HG02840 (cell line): ENCODE measurements at regions not wholly inside any gene's neighbourhood (a gene's known extent, or its start where the extent isn't known, plus 50 kb on each side); places are given as distances from the start of the nearest gene placed in this dataset.

ENCODE experiments used
- ATAC-seq: cut with Tn5 transposase; IDR thresholded peaks from one replicate; pipeline ENCODE4 v1.9.1; 2021; ENCODE audit warnings: mild to moderate bottlenecking, moderate library complexity, moderate number of reproducible peaks; ENCODE audit not compliant: unreplicated experiment, low FRiP score

DNA sequence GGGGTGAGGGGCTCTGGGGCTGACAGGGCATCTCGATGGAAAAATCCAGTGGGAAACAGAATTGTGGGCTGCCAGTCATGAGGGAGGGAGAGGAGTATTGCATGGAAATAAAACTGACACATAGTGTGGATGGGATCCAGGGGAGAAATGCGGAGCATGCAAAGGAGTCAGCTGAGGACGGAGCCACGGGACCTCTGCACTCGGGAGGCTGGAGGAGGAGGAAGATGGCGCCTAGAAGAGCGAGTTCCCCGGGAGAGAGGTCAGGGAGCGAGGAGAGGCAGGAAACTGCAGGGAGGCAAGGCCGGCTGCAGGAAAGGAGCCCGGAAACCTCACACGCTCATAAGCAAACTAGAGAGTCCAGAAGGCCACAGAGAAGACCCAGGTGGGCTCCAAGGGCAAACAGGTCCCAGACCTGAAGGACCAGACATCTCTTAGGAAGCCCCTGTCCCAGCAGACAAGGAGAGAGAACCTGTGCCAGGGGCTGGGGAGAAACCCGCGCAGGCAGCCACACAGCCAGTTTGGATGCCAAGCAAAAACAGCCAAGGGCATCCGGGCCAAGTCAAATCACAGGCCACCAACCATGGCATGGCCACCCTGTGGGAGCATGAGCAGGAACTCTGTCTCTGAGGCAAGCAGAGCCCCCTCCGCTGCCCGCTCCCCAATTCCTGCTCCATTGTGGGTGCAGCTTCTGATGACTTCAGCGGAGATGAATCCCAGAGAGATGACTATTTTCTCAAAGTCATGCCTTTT is 218.8 kb upstream of the ID2 start:
- ATAC-seq: no peak

- no peak for ATAC-seq
These were observed 216.3 kb upstream of the ID2 start for GRCh38 chr2:8465560-8465959.

- no peak for ATAC-seq
These were observed 212.0 kb upstream of the ID2 start for GRCh38 chr2:8469709-8470493.

DNA sequence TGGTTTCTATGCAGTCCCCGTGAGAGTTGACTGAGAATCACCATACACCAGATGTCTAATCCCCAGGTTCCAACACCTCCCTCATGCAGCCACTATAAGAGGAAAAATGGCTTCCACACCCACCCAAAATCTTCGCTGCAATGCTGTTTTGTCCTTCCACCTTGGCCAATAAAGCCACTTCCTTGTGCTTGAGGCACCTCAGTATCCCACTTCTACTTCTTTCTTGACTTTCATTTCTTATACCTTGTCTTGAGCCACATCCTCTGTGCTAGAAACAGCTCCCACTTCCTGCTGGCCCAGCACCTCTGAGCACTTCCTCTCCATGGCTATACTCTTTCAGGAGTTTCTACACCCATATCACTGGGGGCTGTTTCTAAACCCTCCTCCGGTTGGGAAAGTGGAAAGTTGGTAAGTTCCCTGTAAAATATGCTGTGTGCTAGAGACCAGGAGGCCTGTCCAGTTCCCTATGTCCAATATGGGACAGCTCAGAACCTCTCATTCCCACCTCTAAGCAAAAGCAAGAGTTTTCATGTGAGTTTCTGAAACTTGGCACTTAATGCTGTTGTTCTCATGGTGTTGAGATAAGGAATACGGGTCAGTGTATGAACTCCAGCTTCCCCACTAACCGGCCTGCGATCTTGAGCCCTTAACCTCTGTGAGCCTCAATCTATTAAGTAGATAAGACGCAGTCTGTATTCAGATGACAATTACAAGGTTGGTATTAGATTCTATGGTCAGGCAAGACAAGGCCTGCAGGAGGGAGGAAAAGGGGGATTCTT is 209.1 kb upstream of the ID2 start:
- ATAC-seq: peak; percentile 38

- ATAC-seq: peak; percentile 42
These were observed 206.4 kb upstream of the ID2 start for GRCh38 chr2:8475349-8476031.

- peak; percentile 38 for ATAC-seq
These were observed 204.0 kb upstream of the ID2 start for GRCh38 chr2:8477552-8478470.

DNA sequence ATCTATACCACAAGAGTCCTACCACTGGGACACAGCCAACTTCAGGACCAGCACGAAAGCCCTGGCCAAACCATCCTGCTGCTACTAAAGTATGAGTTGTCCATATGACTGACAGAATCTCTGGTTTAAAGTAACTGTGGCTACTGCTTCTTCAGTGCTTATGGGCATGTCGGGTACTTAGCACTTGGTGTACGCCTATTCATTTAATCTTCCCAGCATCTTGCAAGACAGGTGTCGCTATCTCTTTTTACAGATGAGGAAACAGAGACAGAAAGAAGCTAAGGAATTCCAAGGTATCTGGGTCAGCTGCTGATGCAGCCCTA is 203.4 kb upstream of the ID2 start:
- no peak for ATAC-seq

- ATAC-seq: no peak
These were observed 202.6 kb upstream of the ID2 start for GRCh38 chr2:8479298-8479697.

GRCh38 chr2:8480915-8481314 is 200.9 kb upstream of the ID2 start:
- no peak for ATAC-seq

DNA sequence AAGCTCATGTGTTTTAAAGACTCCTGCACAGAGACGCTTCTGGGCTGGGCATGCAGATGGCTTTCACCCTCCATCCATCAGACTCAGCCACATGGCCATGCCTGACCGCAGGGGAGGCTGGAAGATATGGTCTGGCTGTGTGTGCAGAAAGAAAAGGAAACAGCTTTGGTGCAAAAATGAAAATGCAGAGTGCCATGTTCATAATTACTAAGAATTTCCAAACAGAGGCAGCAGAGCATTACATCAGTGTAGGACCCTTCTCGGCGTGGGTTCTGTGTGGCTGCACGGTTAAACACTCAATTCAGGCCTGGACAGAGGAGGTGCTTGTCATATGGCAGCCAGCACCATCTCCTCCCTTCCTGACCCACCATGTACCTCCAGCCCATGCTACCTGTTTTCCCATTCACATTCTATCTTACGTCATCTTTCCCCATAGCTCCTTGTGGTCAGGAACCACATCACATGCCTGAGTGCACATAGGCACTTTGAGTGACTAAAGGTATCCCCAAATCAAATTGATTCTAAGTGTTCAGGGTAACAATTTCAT is 200.3 kb upstream of the ID2 start:
- ATAC-seq: no peak

DNA sequence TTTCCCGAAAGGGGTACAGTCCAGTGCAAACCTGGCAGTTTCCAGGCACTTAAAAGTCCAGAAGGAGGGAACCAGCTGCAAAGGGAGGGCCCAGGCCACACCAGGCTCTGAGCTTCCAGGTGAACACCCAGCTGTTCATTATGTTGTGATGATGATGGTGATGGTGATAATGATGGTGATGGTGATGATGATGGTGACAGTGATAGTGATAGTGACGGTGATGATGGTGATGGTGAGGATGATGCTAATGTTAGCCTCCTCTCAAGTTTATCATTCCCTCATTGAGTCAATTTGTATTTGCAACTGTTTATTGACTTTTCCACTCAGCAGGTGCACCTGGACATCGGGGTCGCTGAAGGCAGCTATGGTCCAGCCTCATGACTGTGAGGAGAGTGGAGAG is 199.4 kb upstream of the ID2 start:
- ATAC-seq: no peak

DNA sequence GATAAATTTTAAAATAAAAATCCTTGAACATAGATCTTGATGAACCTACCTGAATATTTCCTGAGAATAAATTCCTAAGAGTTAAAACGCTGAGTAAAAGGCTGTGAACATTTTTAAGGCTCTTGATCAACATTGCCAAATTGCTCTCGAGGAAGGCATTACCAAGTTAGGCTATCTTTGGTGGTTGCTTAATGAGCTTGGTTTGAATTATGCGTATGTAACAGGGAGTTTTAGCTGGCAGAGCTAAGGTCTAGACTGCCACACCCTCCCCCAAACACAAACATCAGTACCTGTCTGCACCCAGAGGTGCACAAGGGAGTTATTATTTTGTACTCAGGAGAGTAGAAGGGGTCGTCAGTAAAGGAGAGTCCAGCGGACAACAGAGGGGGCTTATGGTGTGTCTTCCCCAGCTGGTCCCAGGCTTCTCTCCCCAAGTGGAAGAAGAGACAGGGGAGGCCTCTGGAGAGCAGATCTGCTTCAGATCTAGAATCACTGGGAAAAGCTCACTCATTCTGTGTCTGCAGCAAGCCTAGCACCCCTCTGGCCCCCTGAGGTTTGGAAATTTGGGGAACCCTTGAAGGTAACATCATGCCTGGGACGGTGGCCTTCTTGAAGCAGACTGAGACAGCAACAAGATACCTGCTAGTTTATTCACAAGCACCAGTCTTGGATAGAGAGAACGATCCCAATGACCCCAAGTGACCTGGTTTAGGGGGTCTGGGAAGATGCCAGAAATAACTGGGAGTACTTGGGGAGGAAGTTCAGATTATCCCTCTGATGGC is 197.2 kb upstream of the ID2 start:
- no peak for ATAC-seq

DNA sequence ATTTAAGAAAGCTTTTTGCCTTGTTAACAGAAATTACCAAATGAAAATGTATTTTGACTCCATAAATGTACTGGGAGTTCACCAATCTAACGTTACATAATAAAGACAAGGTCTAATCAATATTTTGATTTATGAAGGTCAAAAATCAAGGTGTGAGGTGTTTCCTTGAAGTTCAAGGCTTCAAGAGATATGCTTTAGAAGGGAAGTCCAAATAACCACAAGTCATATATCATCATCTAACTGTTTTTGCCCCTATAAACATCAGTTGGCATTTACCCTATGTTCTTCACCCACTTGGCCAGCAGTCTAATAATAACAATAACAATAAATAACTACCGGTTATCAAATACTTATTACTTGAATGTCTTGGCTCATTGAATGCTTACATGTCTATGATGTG is 196.1 kb upstream of the ID2 start:
- ATAC-seq: no peak

GRCh38 chr2:8486141-8486540 is 195.7 kb upstream of the ID2 start:
- no peak for ATAC-seq

DNA sequence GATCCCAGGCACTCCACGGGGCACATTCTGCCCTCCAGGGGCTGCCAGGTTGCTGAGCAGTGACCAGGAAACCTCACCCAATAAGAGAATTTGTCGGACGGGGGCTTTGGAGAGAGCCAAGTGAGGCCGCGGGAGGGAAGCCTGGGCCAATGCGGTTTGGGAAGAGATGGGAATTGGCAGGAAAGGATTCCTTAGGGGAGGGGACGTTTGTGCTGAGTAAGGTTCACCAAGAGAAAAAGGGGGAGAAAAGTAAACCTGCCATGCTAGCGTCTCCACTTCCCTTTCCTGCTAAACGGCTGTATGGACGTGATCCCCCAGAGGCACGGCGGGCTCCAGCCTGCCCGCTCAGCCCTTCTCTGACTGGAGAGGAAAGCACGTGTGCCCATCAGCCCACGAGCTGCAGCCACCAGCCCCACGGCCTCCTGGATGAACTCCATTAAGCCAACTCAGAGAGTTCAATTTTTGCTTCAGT is 194.4 kb upstream of the ID2 start:
- peak; percentile 7 for ATAC-seq

GRCh38 chr2:8488001-8488738 is 193.7 kb upstream of the ID2 start:
- peak; percentile 76 for ATAC-seq

DNA sequence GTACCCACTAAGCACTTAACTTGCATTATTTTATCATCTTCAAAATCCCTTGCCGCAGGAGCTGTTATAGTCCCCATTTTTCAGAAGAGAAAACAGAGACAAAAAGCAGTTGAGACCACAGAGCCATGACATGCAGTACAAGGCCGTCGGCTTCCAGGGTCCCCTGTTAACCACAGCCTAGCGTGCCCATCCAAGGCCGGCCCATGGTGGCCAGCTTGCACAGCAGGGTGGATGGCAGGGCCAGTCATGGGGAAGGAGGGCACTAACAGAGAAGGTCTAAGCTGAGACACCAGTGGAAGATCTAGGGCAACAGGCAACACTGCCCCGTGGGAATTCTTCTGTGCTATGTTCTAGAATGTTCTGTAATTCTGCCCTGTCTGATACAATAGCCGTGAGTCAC is 192.6 kb upstream of the ID2 start:
- ATAC-seq: no peak

DNA sequence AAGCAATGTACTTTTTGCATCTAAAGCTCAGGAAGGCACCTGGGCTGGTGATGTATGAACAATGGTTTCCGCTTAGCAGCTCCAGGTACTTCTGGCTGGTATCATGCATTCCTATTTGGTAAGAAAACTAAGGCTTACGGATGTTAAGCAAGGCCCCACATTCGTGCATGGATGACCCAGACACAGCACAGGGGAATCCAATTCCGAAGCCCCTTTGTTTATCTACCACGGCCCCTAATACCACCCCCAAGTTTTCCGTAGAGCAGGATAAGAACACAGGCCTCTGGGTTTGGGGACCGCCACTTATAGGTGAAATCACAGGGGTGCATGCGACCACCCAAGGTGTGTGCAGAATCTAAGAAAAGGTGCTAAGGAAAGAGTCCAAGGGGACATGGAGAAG is 192.1 kb upstream of the ID2 start:
- ATAC-seq: no peak
